H1 (cell line): ENCODE measurements at regions not wholly inside any gene's neighbourhood (a gene's known extent, or its start where the extent isn't known, plus 50 kb on each side); places are given as distances from the start of the nearest gene placed in this dataset.

Experiments used
- CTCF ChIA-PET: fragments of 300-600 bp; sonication (Branson Sonifier 250); formaldehyde crosslinking; loops from one replicate; lab custom pipeline; 2021; ENCODE audit not compliant: partially characterized antibody; lab: Charles Lee
- POLR2A ChIA-PET: fragments of 300-600 bp; sonication (Branson Sonifier 250); formaldehyde crosslinking; loops from one replicate; lab custom pipeline; 2021; ENCODE audit warnings: inconsistent platforms; ENCODE audit not compliant: partially characterized antibody; lab: Charles Lee
- DNase-seq, 2 experiments: peaks; one replicate each; pipeline versions ENCODE4 v3.0.0 to v3.0.0-alpha.2; 2010 to 2022; ENCODE audit warnings: low spot score in 2 of 2, low read depth in 1 of 2, mixed read lengths in 1 of 2
- FAIRE-seq: peaks from 2 replicates; lab custom pipeline; 2011; peaks lifted over from hg19 to GRCh38; lab: Jason Lieb, UNC
- H2AFZ ChIP-seq: 2 replicates; pipeline ENCODE4 v1.8.1; 2012; ENCODE audit warnings: low read length, inconsistent platforms
- H2AK5ac ChIP-seq: 2 replicates; pipeline ENCODE4 v1.6.1; 2013; ENCODE audit warnings: low read depth, low read length
- H2BK120ac ChIP-seq: replicated peaks from 2 replicates; pipeline ENCODE3; 2013; ENCODE audit warnings: low read depth, low read length, inconsistent platforms
- H2BK12ac ChIP-seq: 2 replicates; pipeline ENCODE4 v1.6.1; 2013; ENCODE audit warnings: low read depth, low read length
- H2BK15ac ChIP-seq: 2 replicates; pipeline ENCODE4 v1.6.1; 2013; ENCODE audit warnings: low read length
- H2BK20ac ChIP-seq: 2 replicates; pipeline ENCODE4 v1.6.1; 2013; ENCODE audit warnings: low read length
- H2BK5ac ChIP-seq: 2 replicates; pipeline ENCODE4 v1.6.1; 2013; ENCODE audit warnings: low read depth, low read length
- H3K14ac ChIP-seq: 2 replicates; pipeline ENCODE4 v1.6.1; 2013; ENCODE audit warnings: inconsistent platforms; ENCODE audit not compliant: insufficient read length
- H3K18ac ChIP-seq: 2 replicates; pipeline ENCODE4 v1.6.1; 2013; ENCODE audit warnings: low read length; ENCODE audit errors: extremely low read depth
- H3K23ac ChIP-seq: 2 replicates; pipeline ENCODE4 v1.6.1; 2013; ENCODE audit warnings: inconsistent platforms; ENCODE audit not compliant: insufficient read length
- H3K23me2 ChIP-seq: 2 replicates; pipeline ENCODE4 v1.6.1; 2013; ENCODE audit warnings: low read depth, low read length
- H3K27ac ChIP-seq: 2 replicates; pipeline ENCODE4 v1.6.1; 2011; ENCODE audit warnings: low read depth, low read length, inconsistent platforms
- H3K27me3 ChIP-seq, 4 experiments: replicated peaks in 1 of 4; 1 replicate in 1 of 4; 2 replicates in 3 of 4; pipeline versions ENCODE4 v1.6.1 to v1.8.1; 2011 to 2013; ENCODE audit warnings: low read length in 3 of 4, mild to moderate bottlenecking in 3 of 4, inconsistent platforms in 2 of 4, mixed read lengths in 2 of 4, moderate library complexity in 1 of 4; ENCODE audit not compliant: control insufficient read depth in 3 of 4, insufficient read depth in 3 of 4; ENCODE audit errors: extremely low read depth in 1 of 4
- H3K36me3 ChIP-seq, 4 experiments: 2 replicates each; pipeline versions ENCODE4 v1.6.1 to v1.8.1; 2011 to 2013; ENCODE audit warnings: mild to moderate bottlenecking in 4 of 4, low read length in 3 of 4, moderate library complexity in 2 of 4, control low read depth in 1 of 4, inconsistent platforms in 1 of 4; ENCODE audit not compliant: insufficient read depth in 4 of 4, control insufficient read depth in 2 of 4
- H3K4ac ChIP-seq: replicated peaks from 2 replicates; pipeline ENCODE3; 2013; ENCODE audit warnings: low read length, low read depth, mixed read lengths, inconsistent platforms; ENCODE audit not compliant: insufficient read length
- H3K4me1 ChIP-seq, 4 experiments: replicated peaks in 1 of 4; 1 replicate in 1 of 4; 2 replicates in 3 of 4; pipeline versions ENCODE4 v1.6.1 to v1.8.1; 2011 to 2013; ENCODE audit warnings: low read length in 3 of 4, inconsistent platforms in 2 of 4, mixed read lengths in 1 of 4; ENCODE audit not compliant: insufficient read depth in 4 of 4, control insufficient read depth in 3 of 4
- H3K4me2 ChIP-seq, 2 experiments: 2 replicates each; pipeline versions ENCODE4 v1.6.1 to v1.8.1; 2011 to 2013; ENCODE audit warnings: low read depth in 2 of 2, low read length in 2 of 2, control low read depth in 1 of 2, inconsistent platforms in 1 of 2, mild to moderate bottlenecking in 1 of 2; ENCODE audit not compliant: insufficient read depth in 1 of 2
- H3K4me3 ChIP-seq, 4 experiments: fragments of 200-600, 300-600 bp in 1 of 4; sonication (generic), shearing (Covaris generic), sonication (Bioruptor Twin) in 1 of 4; 2 replicates each; pipeline versions ENCODE4 v1.5.1 to v1.8.1; 2011 to 2016; ENCODE audit warnings: low read length in 4 of 4, low read depth in 3 of 4, control low read depth in 2 of 4, inconsistent platforms in 2 of 4, mild to moderate bottlenecking in 2 of 4, mixed read lengths in 1 of 4, moderate library complexity in 1 of 4; ENCODE audit not compliant: insufficient read depth in 2 of 4; ENCODE audit errors: extremely low read depth in 1 of 4
- H3K56ac ChIP-seq: replicated peaks from 2 replicates; pipeline ENCODE3; 2013; ENCODE audit warnings: low read depth, mild to moderate bottlenecking, mixed read lengths, low read length, inconsistent platforms; ENCODE audit not compliant: insufficient read length
- H3K79me1 ChIP-seq: 2 replicates; pipeline ENCODE4 v1.6.1; 2013; ENCODE audit warnings: low read depth, low read length, control low read depth
- H3K79me2 ChIP-seq, 2 experiments: 2 replicates each; pipeline versions ENCODE4 v1.6.1 to v1.8.1; 2012 to 2013; ENCODE audit warnings: low read length in 2 of 2, mild to moderate bottlenecking in 2 of 2, inconsistent platforms in 1 of 2; ENCODE audit not compliant: insufficient read depth in 2 of 2, control insufficient read depth in 1 of 2
- H3K9ac ChIP-seq, 4 experiments: replicated peaks in 1 of 4; 1 replicate in 1 of 4; 2 replicates in 3 of 4; pipeline versions ENCODE4 v1.6.1 to v1.8.1; 2011 to 2013; ENCODE audit warnings: low read depth in 3 of 4, low read length in 3 of 4, control low read depth in 2 of 4, mild to moderate bottlenecking in 2 of 4, moderate library complexity in 2 of 4, inconsistent platforms in 1 of 4; ENCODE audit errors: extremely low read depth in 1 of 4
- H3K9me3 ChIP-seq, 2 experiments: 2 replicates each; pipeline versions ENCODE4 v1.6.1 to v1.8.1; 2012 to 2013; ENCODE audit warnings: mild to moderate bottlenecking in 2 of 2, moderate library complexity in 2 of 2, control low read depth in 1 of 2, inconsistent platforms in 1 of 2, low read depth in 1 of 2, low read length in 1 of 2, mixed read lengths in 1 of 2; ENCODE audit not compliant: insufficient read depth in 2 of 2
- H4K20me1 ChIP-seq, 2 experiments: replicated peaks in 1 of 2; 2 replicates each; pipeline versions ENCODE3 to v1.8.1; 2011 to 2013; ENCODE audit warnings: inconsistent platforms in 2 of 2, low read length in 2 of 2, mild to moderate bottlenecking in 1 of 2; ENCODE audit not compliant: insufficient read depth in 2 of 2, control insufficient read depth in 1 of 2
- H4K5ac ChIP-seq: 2 replicates; pipeline ENCODE4 v1.6.1; 2013; ENCODE audit warnings: low read length, low read depth, mixed read lengths, inconsistent platforms; ENCODE audit not compliant: insufficient read length
- H4K8ac ChIP-seq: 2 replicates; pipeline ENCODE4 v1.8.0; 2013; ENCODE audit warnings: mild to moderate bottlenecking, moderate library complexity, low read length, inconsistent platforms; ENCODE audit not compliant: insufficient read depth; ENCODE audit errors: extremely low read depth
- H4K91ac ChIP-seq: replicated peaks from 2 replicates; pipeline ENCODE3; 2013; ENCODE audit warnings: low read length, mixed read lengths, inconsistent platforms; ENCODE audit not compliant: insufficient read length
- ATF3 ChIP-seq: IDR thresholded peaks from 2 replicates; pipeline ENCODE4 v1.6.1; 2011; ENCODE audit warnings: low read depth, mild to moderate bottlenecking, low read length; ENCODE audit not compliant: insufficient read depth
- BACH1 ChIP-seq: IDR thresholded peaks from 2 replicates; pipeline ENCODE4 v1.6.1; 2012; ENCODE audit warnings: low read length, improper control_type of control experiment
- CHD1 ChIP-seq: IDR thresholded peaks from 2 replicates; pipeline ENCODE4 v1.6.1; 2012; ENCODE audit warnings: low read depth, low read length, improper control_type of control experiment
- CTCF ChIP-seq, 3 experiments: IDR thresholded peaks; 1 replicate in 2 of 3; 2 replicates in 1 of 3; pipeline versions ENCODE4 v1.5.1 to v1.6.1; 2011; ENCODE audit warnings: low read length in 3 of 3, mild to moderate bottlenecking in 3 of 3, inconsistent platforms in 2 of 3, low read depth in 1 of 3, moderate library complexity in 1 of 3; ENCODE audit not compliant: insufficient read depth in 1 of 3; ENCODE audit errors: control extremely low read depth in 1 of 3
- GABPA ChIP-seq: IDR thresholded peaks from 2 replicates; pipeline ENCODE4 v1.6.1; 2011; ENCODE audit warnings: mild to moderate bottlenecking, low read length, moderate library complexity, borderline replicate concordance; ENCODE audit not compliant: insufficient read depth
- GTF2F1 ChIP-seq: IDR thresholded peaks from 2 replicates; pipeline ENCODE4 v1.6.1; 2012; ENCODE audit warnings: low read depth, low read length, improper control_type of control experiment, borderline replicate concordance
- MAX ChIP-seq: IDR thresholded peaks from 2 replicates; pipeline ENCODE4 v1.6.1; 2012; ENCODE audit warnings: inconsistent platforms
- RBBP5 ChIP-seq: IDR thresholded peaks from 2 replicates; pipeline ENCODE4 v1.7.1; 2012; ENCODE audit warnings: low read depth, mild to moderate bottlenecking, inconsistent platforms, low read length, moderate library complexity, borderline replicate concordance
- RXRA ChIP-seq: IDR thresholded peaks from 2 replicates; pipeline ENCODE4 v1.6.1; 2011; ENCODE audit warnings: low read depth, mild to moderate bottlenecking, low read length, moderate library complexity; ENCODE audit not compliant: insufficient read depth
- SIN3A ChIP-seq, 2 experiments: IDR thresholded peaks in 1 of 2; conservative IDR thresholded peaks in 1 of 2; 2 replicates each; pipeline ENCODE4 v1.6.1; 2011 to 2012; ENCODE audit warnings: low read length in 2 of 2, improper control_type of control experiment in 1 of 2, low read depth in 1 of 2, mild to moderate bottlenecking in 1 of 2
- WGBS, 2 experiments: shearing (Covaris generic) in 1 of 2; methylation state at CpG; one replicate each; pipeline versions ENCODE4 v1.1.6 to v1.1.7; 2013 to 2015; ENCODE audit warnings: low lambda C conversion rate in 2 of 2, mixed read lengths in 2 of 2, inconsistent platforms in 1 of 2, low coverage in 1 of 2, missing lambda C conversion rate in 1 of 2; ENCODE audit not compliant: insufficient replicate concordance in 2 of 2, insufficient coverage in 1 of 2, insufficient read length in 1 of 2; ENCODE audit errors: extremely low coverage in 1 of 2, missing lambda C conversion rate in 1 of 2; 5-methylcytosine and 5-hydroxymethylcytosine counted together

- H3K79me2 ChIP-seq: no peaks in the 10 kb centered on the region
- no peak overlapping the region for H4K5ac ChIP-seq
- no peak overlapping the region; the same call in 1 of the 2 replicates for H2AFZ ChIP-seq
- no peak overlapping the region for H4K91ac ChIP-seq
- no peak overlapping the region for H2BK12ac ChIP-seq
- no peak overlapping the region for H2BK5ac ChIP-seq
- H3K4ac ChIP-seq: no peak overlapping the region
- H3K4me3 ChIP-seq: no peak overlapping the region
- H4K8ac ChIP-seq: no peak overlapping the region
- no peaks in the 10 kb centered on the region for H3K9me3 ChIP-seq
- no peak overlapping the region for H3K56ac ChIP-seq
- WGBS, 2 experiments: 94% methylated on average over 4 of the region's 4 CpGs; no CpG with 5 or more reads in 1 of the 2 experiments
- no peak overlapping the region for H3K9ac ChIP-seq
- no peak overlapping the region for H3K4me2 ChIP-seq
- H2BK20ac ChIP-seq: no peak overlapping the region; the same call in 1 of the 2 replicates
- H3K27me3 ChIP-seq: no peaks in the 10 kb centered on the region
- H3K23ac ChIP-seq: no peak overlapping the region
- H3K4me1 ChIP-seq: peaks cover 0 to 9% (median 2%) of the 10 kb centered on the region in 4 experiments; a peak in 1 of 7 replicates
- FAIRE-seq (no peak), DNase-seq (no peak)
- no peak overlapping the region for H2BK15ac ChIP-seq
- H3K18ac ChIP-seq: no peak overlapping the region
- H3K23me2 ChIP-seq: no peaks in the 10 kb centered on the region
- H3K14ac ChIP-seq: no peak overlapping the region
- H3K79me1 ChIP-seq: no peaks in the 10 kb centered on the region
- no peak overlapping the region for H2BK120ac ChIP-seq
- H3K27ac ChIP-seq: no peak overlapping the region
- no peaks in the 10 kb centered on the region for H4K20me1 ChIP-seq
- H3K36me3 ChIP-seq: no peaks in the 10 kb centered on the region
- POLR2A ChIA-PET: no interaction called here
- CTCF ChIA-PET: interaction anchor here (0.9 kb wide), 1 partner anchor 22 kb away, joined by 3 read pairs; no protein-coding TSS in a partner anchor
- H2AK5ac ChIP-seq: no peak overlapping the region
- no peak for TF ChIP-seq BACH1
- TF ChIP-seq MAX: no peak
- TF ChIP-seq GTF2F1: no peak
- no peak for TF ChIP-seq SIN3A (conservative IDR thresholded peaks at IDR 0.05 in 1 of 2, IDR thresholded peaks at IDR 0.05 in 1 of 2; ENCODE audit: low read depth in 1 of 2, low read length in 2 of 2)
- TF ChIP-seq ATF3: no peak
- no peak for TF ChIP-seq CHD1
- no peak for TF ChIP-seq GABPA
- TF ChIP-seq CTCF (IDR thresholded peaks at IDR 0.05; ENCODE audit: control extremely low read depth in 1 of 3, insufficient read depth in 1 of 3, low read depth in 1 of 3, low read length in 3 of 3): no peak
- no peak for TF ChIP-seq RXRA
- no peak for TF ChIP-seq RBBP5
These were observed 83.7 kb downstream of the BMP2 start for GRCh38 chr20:6851136-6851535.
